Brain microvascular endothelial cell (primary cell): ENCODE measurements at regions not wholly inside any gene's neighbourhood (a gene's known extent, or its start where the extent isn't known, plus 50 kb on each side); places are given as distances from the start of the nearest gene placed in this dataset.

Experiments
- DNase-seq: peaks from one replicate; pipeline ENCODE4 v3.0.0-alpha.2; 2020
- H3K27ac ChIP-seq: fragments of 250-450 bp; sonication (Bioruptor Pico); 2 replicates; pipeline ENCODE4 v1.5.1; 2020; ENCODE audit warnings: mild to moderate bottlenecking, moderate library complexity
- H3K27me3 ChIP-seq: fragments of 250-450 bp; sonication (Bioruptor Pico); replicated peaks from 2 replicates; pipeline ENCODE4 v1.5.1; 2020; ENCODE audit warnings: mild to moderate bottlenecking
- H3K36me3 ChIP-seq: fragments of 250-450 bp; sonication (Bioruptor Pico); replicated peaks from 2 replicates; pipeline ENCODE4 v1.5.1; 2020; ENCODE audit warnings: mild to moderate bottlenecking
- H3K4me3 ChIP-seq: 2 replicates; pipeline ENCODE4 v1.5.1; 2011; ENCODE audit warnings: low read depth, mild to moderate bottlenecking, control low read depth, low read length, moderate library complexity
- CTCF ChIP-seq: IDR thresholded peaks from 2 replicates; pipeline ENCODE4 v1.5.1; 2011; ENCODE audit warnings: low read depth, mild to moderate bottlenecking, moderate library complexity, low read length, control low read depth, inconsistent platforms; ENCODE audit errors: missing control alignments
- in situ Hi-C: cut with HindIII; loops from 2 replicates; pipeline ENCODE4 v1.10.0; 2017; ENCODE audit warnings: low sequenced_read_pairs, low pct_ligation_motif_present

DNA sequence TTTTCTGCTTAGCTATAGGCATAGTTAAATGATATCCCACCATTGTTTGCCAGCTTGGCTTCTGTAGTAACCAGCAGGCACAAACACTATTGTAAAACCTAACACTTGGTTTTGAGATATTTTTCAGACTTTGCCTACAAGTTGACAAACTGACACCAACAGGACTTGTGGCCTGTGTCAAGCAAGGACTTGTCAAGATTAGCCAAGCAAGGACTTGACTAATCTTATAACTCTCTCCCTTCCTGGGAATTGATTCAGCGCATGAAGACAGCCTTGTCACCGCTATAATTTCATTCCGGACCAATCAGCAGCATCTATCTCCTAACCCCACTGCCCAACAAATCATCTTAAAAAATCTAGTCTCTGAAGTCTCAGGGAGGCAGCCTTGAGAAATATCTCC, 72.7 kb upstream of the SLITRK1 start:
- no peaks in the 10 kb centered on the region for H3K27me3 ChIP-seq
- H3K4me3 ChIP-seq = no peak overlapping the region
- H3K27ac ChIP-seq = no peak overlapping the region
- no peak for DNase-seq
- in situ Hi-C loops = no loop called here
- no peak for TF ChIP-seq CTCF
- H3K36me3 ChIP-seq = no peaks in the 10 kb centered on the region

- Histone ChIP-seq H3K27ac (no peak overlapping the region), H3K27me3 (no peaks in the 10 kb centered on the region), H3K4me3 (no peak overlapping the region), H3K36me3 (no peaks in the 10 kb centered on the region)
- in situ Hi-C loops = no loop called here
- DNase-seq = no peak
- no peak for TF ChIP-seq CTCF
These were observed 71.6 kb upstream of the SLITRK1 start for GRCh38 chr13:83953916-83954315.

- Histone ChIP-seq H3K36me3 (no peaks in the 10 kb centered on the region), H3K4me3 (no peak overlapping the region), H3K27me3 (no peaks in the 10 kb centered on the region), H3K27ac (no peak overlapping the region)
- in situ Hi-C loops = no loop called here
- TF ChIP-seq CTCF = no peak
- DNase-seq = no peak
These were observed 68.0 kb upstream of the SLITRK1 start for GRCh38 chr13:83950293-83950692.

GRCh38 chr13:83943530-83944279, 61.4 kb upstream of the SLITRK1 start:
- no peak overlapping the region for H3K4me3 ChIP-seq
- no peak for DNase-seq
- no peak overlapping the region for H3K27ac ChIP-seq
- no peak for TF ChIP-seq CTCF
- no peaks in the 10 kb centered on the region for H3K36me3 ChIP-seq
- no peaks in the 10 kb centered on the region for H3K27me3 ChIP-seq
- in situ Hi-C loops = no loop called here

DNA sequence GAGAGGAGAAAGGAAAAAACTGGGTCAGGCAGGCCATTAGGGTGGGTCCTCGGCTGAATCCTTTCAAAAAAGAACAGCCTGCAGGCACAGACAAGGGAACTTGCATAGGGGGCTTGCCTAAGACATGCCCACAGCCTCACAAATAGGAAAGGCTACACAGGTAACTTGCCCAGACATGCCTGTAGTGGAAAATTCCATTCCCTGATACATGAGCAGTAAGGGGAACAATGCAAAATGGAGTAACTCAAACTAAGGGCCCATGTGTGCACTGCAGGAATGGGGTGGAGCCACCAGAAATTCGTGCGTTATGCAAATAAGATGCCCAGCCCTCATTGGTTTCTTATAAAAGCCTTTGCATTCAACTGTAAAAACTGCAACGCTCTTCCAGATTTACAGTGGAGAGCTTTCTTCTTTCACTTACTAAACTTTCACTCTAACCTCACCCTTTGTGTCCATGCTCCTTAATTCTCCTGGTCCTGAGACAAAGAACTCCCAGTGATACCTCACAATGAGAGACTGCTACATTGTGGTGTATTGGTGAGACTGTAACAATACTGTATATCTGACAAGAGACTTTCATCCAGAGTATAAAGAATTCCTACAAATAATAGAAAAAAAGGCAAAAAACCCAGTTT, 59.5 kb upstream of the SLITRK1 start:
- in situ Hi-C loops = no loop called here
- H3K36me3 ChIP-seq = no peaks in the 10 kb centered on the region
- no peak overlapping the region for H3K27ac ChIP-seq
- no peak for TF ChIP-seq CTCF
- no peak for DNase-seq
- H3K4me3 ChIP-seq = no peak overlapping the region
- no peaks in the 10 kb centered on the region for H3K27me3 ChIP-seq
